ENCODE measurements at regions not wholly inside any gene's neighbourhood (a gene's known extent, or its start where the extent isn't known, plus 50 kb on each side); places are given as distances from the start of the nearest gene placed in this dataset.

GRCh38 chr12:61939977-61940376 lies 320.2 kb upstream of the USP15 start:
- no peak for DNase-seq (ENCODE audit: low read depth, low spot score)
- peaks cover 3% of the 10 kb centered on the region for H3K27me3 Mint-ChIP-seq (ENCODE audit: low read depth)
- TF ChIP-seq CTCF (conservative IDR thresholded peaks at IDR 0.05) = no peak
- H3K4me1 Mint-ChIP-seq = no peaks in the 10 kb centered on the region
- H3K36me3 Mint-ChIP-seq (ENCODE audit: low read depth) = no peaks in the 10 kb centered on the region
- H3K27ac Mint-ChIP-seq (ENCODE audit: unreplicated experiment) = no peak overlapping the region
- no peak overlapping the region for H3K4me3 Mint-ChIP-seq
- H3K9me3 Mint-ChIP-seq = no peaks in the 10 kb centered on the region

GRCh38 chr12:61956545-61956944 lies 303.7 kb upstream of the USP15 start:
- no peaks in the 10 kb centered on the region for H3K27me3 Mint-ChIP-seq (ENCODE audit: low read depth)
- peaks cover under 1% of the 10 kb centered on the region for H3K9me3 Mint-ChIP-seq
- TF ChIP-seq CTCF (conservative IDR thresholded peaks at IDR 0.05) = no peak
- no peak for DNase-seq (ENCODE audit: low read depth, low spot score)
- no peaks in the 10 kb centered on the region for H3K36me3 Mint-ChIP-seq (ENCODE audit: low read depth)
- H3K4me1 Mint-ChIP-seq = no peaks in the 10 kb centered on the region
- H3K4me3 Mint-ChIP-seq = no peak overlapping the region
- H3K27ac Mint-ChIP-seq (ENCODE audit: unreplicated experiment) = no peak overlapping the region

- no peak for DNase-seq (ENCODE audit: low read depth, low spot score)
- Mint-ChIP-seq H3K36me3 (ENCODE audit: low read depth) (no peaks in the 10 kb centered on the region), H3K4me3 (no peak overlapping the region), H3K27ac (ENCODE audit: unreplicated experiment) (no peak overlapping the region), H3K9me3 (peaks cover 2% of the 10 kb centered on the region), H3K27me3 (ENCODE audit: low read depth) (no peaks in the 10 kb centered on the region), H3K4me1 (no peaks in the 10 kb centered on the region)
- no peak for TF ChIP-seq CTCF (conservative IDR thresholded peaks at IDR 0.05)
These were observed 285.7 kb upstream of the USP15 start for GRCh38 chr12:61974461-61974860.

- DNase-seq (ENCODE audit: low read depth, low spot score) = no peak
- H3K4me1 Mint-ChIP-seq = no peaks in the 10 kb centered on the region
- no peak for TF ChIP-seq CTCF (conservative IDR thresholded peaks at IDR 0.05)
- no peaks in the 10 kb centered on the region for H3K27me3 Mint-ChIP-seq (ENCODE audit: low read depth)
- H3K9me3 Mint-ChIP-seq = peaks cover under 1% of the 10 kb centered on the region
- H3K27ac Mint-ChIP-seq (ENCODE audit: unreplicated experiment) = no peak overlapping the region
- no peak overlapping the region for H3K4me3 Mint-ChIP-seq
- H3K36me3 Mint-ChIP-seq (ENCODE audit: low read depth) = no peaks in the 10 kb centered on the region
These were observed 274.4 kb upstream of the USP15 start for GRCh38 chr12:61985830-61986229.

GRCh38 chr12:61987173-61987572 lies 273.0 kb upstream of the USP15 start:
- Mint-ChIP-seq H3K27ac (ENCODE audit: unreplicated experiment) (no peak overlapping the region), H3K9me3 (no peaks in the 10 kb centered on the region), H3K4me3 (no peak overlapping the region), H3K27me3 (ENCODE audit: low read depth) (no peaks in the 10 kb centered on the region), H3K36me3 (ENCODE audit: low read depth) (no peaks in the 10 kb centered on the region), H3K4me1 (no peaks in the 10 kb centered on the region)
- TF ChIP-seq CTCF (conservative IDR thresholded peaks at IDR 0.05) = no peak
- no peak for DNase-seq (ENCODE audit: low read depth, low spot score)

GRCh38 chr12:61991661-61992060 lies 268.5 kb upstream of the USP15 start:
- Mint-ChIP-seq H3K4me3 (no peak overlapping the region), H3K4me1 (no peaks in the 10 kb centered on the region)
- no peak for TF ChIP-seq CTCF (conservative IDR thresholded peaks at IDR 0.05)

More at GRCh38 chr12:61991661-61992060, 268.5 kb upstream of the USP15 start:
- no peak for DNase-seq (ENCODE audit: low read depth, low spot score)
- Mint-ChIP-seq H3K9me3 (no peaks in the 10 kb centered on the region), H3K27ac (ENCODE audit: unreplicated experiment) (no peak overlapping the region), H3K36me3 (ENCODE audit: low read depth) (no peaks in the 10 kb centered on the region), H3K27me3 (ENCODE audit: low read depth) (no peaks in the 10 kb centered on the region)
